H1 (cell line): ENCODE measurements at regions not wholly inside any gene's neighbourhood (a gene's known extent, or its start where the extent isn't known, plus 50 kb on each side); places are given as distances from the start of the nearest gene placed in this dataset.

ENCODE experiments used
- CTCF ChIA-PET: fragments of 300-600 bp; sonication (Branson Sonifier 250); formaldehyde crosslinking; loops from one replicate; lab custom pipeline; 2021; ENCODE audit not compliant: partially characterized antibody; lab: Charles Lee
- POLR2A ChIA-PET: fragments of 300-600 bp; sonication (Branson Sonifier 250); formaldehyde crosslinking; loops from one replicate; lab custom pipeline; 2021; ENCODE audit warnings: inconsistent platforms; ENCODE audit not compliant: partially characterized antibody; lab: Charles Lee
- DNase-seq, 2 experiments: peaks; one replicate each; pipeline versions ENCODE4 v3.0.0 to v3.0.0-alpha.2; 2010 to 2022; ENCODE audit warnings: low spot score in 2 of 2, low read depth in 1 of 2, mixed read lengths in 1 of 2
- FAIRE-seq: peaks from 2 replicates; lab custom pipeline; 2011; peaks lifted over from hg19 to GRCh38; lab: Jason Lieb, UNC
- H2AFZ ChIP-seq: 2 replicates; pipeline ENCODE4 v1.8.1; 2012; ENCODE audit warnings: low read length, inconsistent platforms
- H2AK5ac ChIP-seq: 2 replicates; pipeline ENCODE4 v1.6.1; 2013; ENCODE audit warnings: low read depth, low read length
- H2BK120ac ChIP-seq: replicated peaks from 2 replicates; pipeline ENCODE3; 2013; ENCODE audit warnings: low read depth, low read length, inconsistent platforms
- H2BK12ac ChIP-seq: 2 replicates; pipeline ENCODE4 v1.6.1; 2013; ENCODE audit warnings: low read depth, low read length
- H2BK15ac ChIP-seq: 2 replicates; pipeline ENCODE4 v1.6.1; 2013; ENCODE audit warnings: low read length
- H2BK20ac ChIP-seq: 2 replicates; pipeline ENCODE4 v1.6.1; 2013; ENCODE audit warnings: low read length
- H2BK5ac ChIP-seq: 2 replicates; pipeline ENCODE4 v1.6.1; 2013; ENCODE audit warnings: low read depth, low read length
- H3K14ac ChIP-seq: 2 replicates; pipeline ENCODE4 v1.6.1; 2013; ENCODE audit warnings: inconsistent platforms; ENCODE audit not compliant: insufficient read length
- H3K18ac ChIP-seq: 2 replicates; pipeline ENCODE4 v1.6.1; 2013; ENCODE audit warnings: low read length; ENCODE audit errors: extremely low read depth
- H3K23ac ChIP-seq: 2 replicates; pipeline ENCODE4 v1.6.1; 2013; ENCODE audit warnings: inconsistent platforms; ENCODE audit not compliant: insufficient read length
- H3K23me2 ChIP-seq: 2 replicates; pipeline ENCODE4 v1.6.1; 2013; ENCODE audit warnings: low read depth, low read length
- H3K27ac ChIP-seq: 2 replicates; pipeline ENCODE4 v1.6.1; 2011; ENCODE audit warnings: low read depth, low read length, inconsistent platforms
- H3K27me3 ChIP-seq, 4 experiments: replicated peaks in 1 of 4; 1 replicate in 1 of 4; 2 replicates in 3 of 4; pipeline versions ENCODE4 v1.6.1 to v1.8.1; 2011 to 2013; ENCODE audit warnings: low read length in 3 of 4, mild to moderate bottlenecking in 3 of 4, inconsistent platforms in 2 of 4, mixed read lengths in 2 of 4, moderate library complexity in 1 of 4; ENCODE audit not compliant: control insufficient read depth in 3 of 4, insufficient read depth in 3 of 4; ENCODE audit errors: extremely low read depth in 1 of 4
- H3K36me3 ChIP-seq, 4 experiments: 2 replicates each; pipeline versions ENCODE4 v1.6.1 to v1.8.1; 2011 to 2013; ENCODE audit warnings: mild to moderate bottlenecking in 4 of 4, low read length in 3 of 4, moderate library complexity in 2 of 4, control low read depth in 1 of 4, inconsistent platforms in 1 of 4; ENCODE audit not compliant: insufficient read depth in 4 of 4, control insufficient read depth in 2 of 4
- H3K4ac ChIP-seq: replicated peaks from 2 replicates; pipeline ENCODE3; 2013; ENCODE audit warnings: low read length, low read depth, mixed read lengths, inconsistent platforms; ENCODE audit not compliant: insufficient read length
- H3K4me1 ChIP-seq, 4 experiments: replicated peaks in 1 of 4; 1 replicate in 1 of 4; 2 replicates in 3 of 4; pipeline versions ENCODE4 v1.6.1 to v1.8.1; 2011 to 2013; ENCODE audit warnings: low read length in 3 of 4, inconsistent platforms in 2 of 4, mixed read lengths in 1 of 4; ENCODE audit not compliant: insufficient read depth in 4 of 4, control insufficient read depth in 3 of 4
- H3K4me2 ChIP-seq, 2 experiments: 2 replicates each; pipeline versions ENCODE4 v1.6.1 to v1.8.1; 2011 to 2013; ENCODE audit warnings: low read depth in 2 of 2, low read length in 2 of 2, control low read depth in 1 of 2, inconsistent platforms in 1 of 2, mild to moderate bottlenecking in 1 of 2; ENCODE audit not compliant: insufficient read depth in 1 of 2
- H3K4me3 ChIP-seq, 4 experiments: fragments of 200-600, 300-600 bp in 1 of 4; sonication (generic), shearing (Covaris generic), sonication (Bioruptor Twin) in 1 of 4; 2 replicates each; pipeline versions ENCODE4 v1.5.1 to v1.8.1; 2011 to 2016; ENCODE audit warnings: low read length in 4 of 4, low read depth in 3 of 4, control low read depth in 2 of 4, inconsistent platforms in 2 of 4, mild to moderate bottlenecking in 2 of 4, mixed read lengths in 1 of 4, moderate library complexity in 1 of 4; ENCODE audit not compliant: insufficient read depth in 2 of 4; ENCODE audit errors: extremely low read depth in 1 of 4
- H3K56ac ChIP-seq: replicated peaks from 2 replicates; pipeline ENCODE3; 2013; ENCODE audit warnings: low read depth, mild to moderate bottlenecking, mixed read lengths, low read length, inconsistent platforms; ENCODE audit not compliant: insufficient read length
- H3K79me1 ChIP-seq: 2 replicates; pipeline ENCODE4 v1.6.1; 2013; ENCODE audit warnings: low read depth, low read length, control low read depth
- H3K79me2 ChIP-seq, 2 experiments: 2 replicates each; pipeline versions ENCODE4 v1.6.1 to v1.8.1; 2012 to 2013; ENCODE audit warnings: low read length in 2 of 2, mild to moderate bottlenecking in 2 of 2, inconsistent platforms in 1 of 2; ENCODE audit not compliant: insufficient read depth in 2 of 2, control insufficient read depth in 1 of 2
- H3K9ac ChIP-seq, 4 experiments: replicated peaks in 1 of 4; 1 replicate in 1 of 4; 2 replicates in 3 of 4; pipeline versions ENCODE4 v1.6.1 to v1.8.1; 2011 to 2013; ENCODE audit warnings: low read depth in 3 of 4, low read length in 3 of 4, control low read depth in 2 of 4, mild to moderate bottlenecking in 2 of 4, moderate library complexity in 2 of 4, inconsistent platforms in 1 of 4; ENCODE audit errors: extremely low read depth in 1 of 4
- H3K9me3 ChIP-seq, 2 experiments: 2 replicates each; pipeline versions ENCODE4 v1.6.1 to v1.8.1; 2012 to 2013; ENCODE audit warnings: mild to moderate bottlenecking in 2 of 2, moderate library complexity in 2 of 2, control low read depth in 1 of 2, inconsistent platforms in 1 of 2, low read depth in 1 of 2, low read length in 1 of 2, mixed read lengths in 1 of 2; ENCODE audit not compliant: insufficient read depth in 2 of 2
- H4K20me1 ChIP-seq, 2 experiments: replicated peaks in 1 of 2; 2 replicates each; pipeline versions ENCODE3 to v1.8.1; 2011 to 2013; ENCODE audit warnings: inconsistent platforms in 2 of 2, low read length in 2 of 2, mild to moderate bottlenecking in 1 of 2; ENCODE audit not compliant: insufficient read depth in 2 of 2, control insufficient read depth in 1 of 2
- H4K5ac ChIP-seq: 2 replicates; pipeline ENCODE4 v1.6.1; 2013; ENCODE audit warnings: low read length, low read depth, mixed read lengths, inconsistent platforms; ENCODE audit not compliant: insufficient read length
- H4K8ac ChIP-seq: 2 replicates; pipeline ENCODE4 v1.8.0; 2013; ENCODE audit warnings: mild to moderate bottlenecking, moderate library complexity, low read length, inconsistent platforms; ENCODE audit not compliant: insufficient read depth; ENCODE audit errors: extremely low read depth
- H4K91ac ChIP-seq: replicated peaks from 2 replicates; pipeline ENCODE3; 2013; ENCODE audit warnings: low read length, mixed read lengths, inconsistent platforms; ENCODE audit not compliant: insufficient read length
- ATF3 ChIP-seq: IDR thresholded peaks from 2 replicates; pipeline ENCODE4 v1.6.1; 2011; ENCODE audit warnings: low read depth, mild to moderate bottlenecking, low read length; ENCODE audit not compliant: insufficient read depth
- BRCA1 ChIP-seq: IDR thresholded peaks from 2 replicates; pipeline ENCODE4 v1.6.1; 2012; ENCODE audit warnings: low read depth, low read length, improper control_type of control experiment
- CBX5 ChIP-seq: fragments of 300-800, 300-1000 bp; sonication (generic); IDR thresholded peaks from 2 replicates; pipeline ENCODE4 v1.7.1; 2016; ENCODE audit warnings: antibody characterized with exemption, low read length, low read depth
- CTBP2 ChIP-seq: IDR thresholded peaks from 2 replicates; pipeline ENCODE4 v1.7.0; 2011; ENCODE audit warnings: borderline replicate concordance, mild to moderate bottlenecking, moderate library complexity, mixed read lengths, low read length; ENCODE audit not compliant: insufficient read depth, insufficient read length
- KDM5A ChIP-seq: fragments of 200-600 bp; IDR thresholded peaks from 2 replicates; pipeline ENCODE4 v1.7.1; 2012; ENCODE audit warnings: mild to moderate bottlenecking, low read length, inconsistent platforms, mixed read lengths
- MAX ChIP-seq: IDR thresholded peaks from 2 replicates; pipeline ENCODE4 v1.6.1; 2012; ENCODE audit warnings: inconsistent platforms
- NANOG ChIP-seq: IDR thresholded peaks from 2 replicates; pipeline ENCODE4 v1.6.1; 2011; ENCODE audit warnings: low read length, low read depth, mild to moderate bottlenecking, inconsistent platforms; ENCODE audit not compliant: insufficient read depth, poor library complexity, severe bottlenecking
- POU5F1 ChIP-seq: IDR thresholded peaks from 2 replicates; pipeline ENCODE4 v1.6.1; 2011; ENCODE audit warnings: low read depth, mild to moderate bottlenecking, low read length, moderate library complexity
- SIX5 ChIP-seq: IDR thresholded peaks from 2 replicates; pipeline ENCODE4 v1.6.1; 2011; ENCODE audit warnings: mild to moderate bottlenecking, low read depth, low read length
- TCF12 ChIP-seq: IDR thresholded peaks from 2 replicates; pipeline ENCODE4 v1.6.1; 2011; ENCODE audit warnings: low read depth, mild to moderate bottlenecking, low read length
- USF2 ChIP-seq: IDR thresholded peaks from 2 replicates; pipeline ENCODE4 v1.6.1; 2011; ENCODE audit warnings: low read length, improper control_type of control experiment
- YY1 ChIP-seq: IDR thresholded peaks from 2 replicates; pipeline ENCODE4 v1.6.1; 2011; ENCODE audit warnings: low read depth, mild to moderate bottlenecking, low read length
- ZNF274 ChIP-seq: IDR thresholded peaks from 2 replicates; pipeline ENCODE4 v1.7.0; 2012; ENCODE audit warnings: low read length, borderline replicate concordance; ENCODE audit errors: extremely low read depth
- WGBS, 2 experiments: shearing (Covaris generic) in 1 of 2; methylation state at CpG; one replicate each; pipeline versions ENCODE4 v1.1.6 to v1.1.7; 2013 to 2015; ENCODE audit warnings: low lambda C conversion rate in 2 of 2, mixed read lengths in 2 of 2, inconsistent platforms in 1 of 2, low coverage in 1 of 2, missing lambda C conversion rate in 1 of 2; ENCODE audit not compliant: insufficient replicate concordance in 2 of 2, insufficient coverage in 1 of 2, insufficient read length in 1 of 2; ENCODE audit errors: extremely low coverage in 1 of 2, missing lambda C conversion rate in 1 of 2; 5-methylcytosine and 5-hydroxymethylcytosine counted together

GRCh38 chr1:4973341-4973740 lies 318.9 kb downstream of the AJAP1 start:
- Histone ChIP-seq H2BK5ac (no peak overlapping the region), H3K9ac (no peak overlapping the region), H4K91ac (no peak overlapping the region), H3K79me1 (no peaks in the 10 kb centered on the region), H3K4me2 (no peak overlapping the region), H3K56ac (no peak overlapping the region), H3K4ac (no peak overlapping the region), H3K23ac (no peak overlapping the region), H4K5ac (no peak overlapping the region)
- CTCF ChIA-PET = no interaction called here
- DNase-seq = no peak
- TF ChIP-seq YY1 = no peak
- TF ChIP-seq CBX5 = no peak
- no peak for TF ChIP-seq TCF12
- no peak for TF ChIP-seq ZNF274
- TF ChIP-seq USF2 = no peak
- TF ChIP-seq BRCA1 = no peak
- TF ChIP-seq ATF3 = no peak
- no peak for TF ChIP-seq SIX5
- no peak for TF ChIP-seq MAX
- no peak for TF ChIP-seq POU5F1
- no peak for TF ChIP-seq KDM5A
- no peak for TF ChIP-seq NANOG
- no peak for TF ChIP-seq CTBP2
- TF ChIP-seq, all 59 proteins: peak for 0
- Histone ChIP-seq H3K36me3 (no peaks in the 10 kb centered on the region), H3K79me2 (no peaks in the 10 kb centered on the region), H2BK120ac (no peak overlapping the region), H2AFZ (no peak overlapping the region), H2BK15ac (no peak overlapping the region), H2BK12ac (no peak overlapping the region; the same call in 1 of the 2 replicates), H4K20me1 (no peaks in the 10 kb centered on the region), H3K14ac (no peak overlapping the region), H4K8ac (no peak overlapping the region), H2BK20ac (no peak overlapping the region), H3K4me1 (no peaks in the 10 kb centered on the region), H3K27ac (no peak overlapping the region), H3K27me3 (no peaks in the 10 kb centered on the region), H3K9me3 (no peaks in the 10 kb centered on the region), H2AK5ac (no peak overlapping the region), H3K4me3 (no peak overlapping the region), H3K23me2 (no peaks in the 10 kb centered on the region), H3K18ac (no peak overlapping the region; the same call in 1 of the 2 replicates)
- POLR2A ChIA-PET = no interaction called here
- WGBS, 2 experiments = 91% methylated on average over 10 of the region's 10 CpGs; no CpG with 5 or more reads in 1 of the 2 experiments
- FAIRE-seq = no peak
